ENCODE measurements at regions not wholly inside any gene's neighbourhood (a gene's known extent, or its start where the extent isn't known, plus 50 kb on each side); places are given as distances from the start of the nearest gene placed in this dataset.

DNA sequence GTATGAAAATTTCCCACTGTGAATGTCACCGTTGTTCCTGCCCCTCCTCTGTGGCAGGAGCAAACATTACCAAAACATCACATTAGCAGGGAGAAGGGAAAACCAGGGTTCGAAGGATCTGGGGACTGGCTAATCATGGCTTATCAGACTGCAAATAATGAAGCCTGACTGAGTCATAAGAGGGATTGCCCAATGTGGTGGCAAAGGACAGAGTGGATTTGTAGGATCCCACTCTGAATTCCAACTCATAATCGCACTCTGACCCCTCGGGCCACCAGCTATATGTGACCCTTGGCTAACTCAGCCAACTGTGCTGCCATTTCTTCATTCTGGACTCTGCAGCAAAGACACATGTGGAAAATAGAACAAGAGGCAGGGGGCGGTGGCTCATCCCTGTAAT is 347.3 kb upstream of the AUTS2 start:
- no peak for TF ChIP-seq POLR2A (IDR thresholded peaks at IDR 0.05)
- TF ChIP-seq, protein P1, sequence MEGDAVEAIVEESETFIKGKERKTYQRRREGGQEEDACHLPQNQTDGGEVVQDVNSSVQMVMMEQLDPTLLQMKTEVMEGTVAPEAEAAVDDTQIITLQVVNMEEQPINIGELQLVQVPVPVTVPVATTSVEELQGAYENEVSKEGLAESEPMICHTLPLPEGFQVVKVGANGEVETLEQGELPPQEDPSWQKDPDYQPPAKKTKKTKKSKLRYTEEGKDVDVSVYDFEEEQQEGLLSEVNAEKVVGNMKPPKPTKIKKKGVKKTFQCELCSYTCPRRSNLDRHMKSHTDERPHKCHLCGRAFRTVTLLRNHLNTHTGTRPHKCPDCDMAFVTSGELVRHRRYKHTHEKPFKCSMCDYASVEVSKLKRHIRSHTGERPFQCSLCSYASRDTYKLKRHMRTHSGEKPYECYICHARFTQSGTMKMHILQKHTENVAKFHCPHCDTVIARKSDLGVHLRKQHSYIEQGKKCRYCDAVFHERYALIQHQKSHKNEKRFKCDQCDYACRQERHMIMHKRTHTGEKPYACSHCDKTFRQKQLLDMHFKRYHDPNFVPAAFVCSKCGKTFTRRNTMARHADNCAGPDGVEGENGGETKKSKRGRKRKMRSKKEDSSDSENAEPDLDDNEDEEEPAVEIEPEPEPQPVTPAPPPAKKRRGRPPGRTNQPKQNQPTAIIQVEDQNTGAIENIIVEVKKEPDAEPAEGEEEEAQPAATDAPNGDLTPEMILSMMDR (IDR thresholded peaks at IDR 0.05): no peak
